ENCODE measurements at regions not wholly inside any gene's neighbourhood (a gene's known extent, or its start where the extent isn't known, plus 50 kb on each side); places are given as distances from the start of the nearest gene placed in this dataset.

DNA sequence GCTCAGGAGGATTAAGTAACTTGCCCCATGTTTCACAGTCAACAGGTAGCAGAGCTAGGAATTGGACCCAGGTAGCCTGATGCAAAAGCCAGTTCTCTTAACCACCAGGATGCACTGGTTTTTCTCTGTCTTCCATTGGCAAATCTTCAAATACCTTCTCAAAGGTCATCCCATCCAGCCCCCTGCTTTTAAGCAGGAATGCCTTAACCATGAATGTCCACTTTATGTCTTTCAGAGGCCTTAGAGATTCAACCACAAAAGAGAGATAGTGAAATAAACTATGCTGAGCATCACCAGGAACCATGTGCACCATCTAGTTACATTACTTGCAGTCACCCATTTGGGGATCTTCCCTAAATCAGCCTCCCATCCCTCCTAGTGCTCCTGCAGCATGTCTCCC, 94.3 kb downstream of the C17orf67 start:
- H3K36me3 ChIP-seq (ENCODE audit: control insufficient read depth, insufficient read depth, low read length) = no peaks in the 10 kb centered on the region
- no peak overlapping the region for H3K4me3 ChIP-seq (ENCODE audit: low read depth, low read length)
- no peaks in the 10 kb centered on the region for H3K9me3 ChIP-seq (ENCODE audit: control insufficient read depth, insufficient read depth, low read length)
- H3K27ac ChIP-seq (ENCODE audit: low read depth, low read length) = no peak overlapping the region
- no peaks in the 10 kb centered on the region for H3K27me3 ChIP-seq (ENCODE audit: control insufficient read depth, insufficient read depth, low read length)
- peaks cover 9% of the 10 kb centered on the region for H3K4me1 ChIP-seq (ENCODE audit: control insufficient read depth, insufficient read depth, low read length)
- no peak overlapping the region for H3K9ac ChIP-seq (ENCODE audit: low read depth, low read length)

DNA sequence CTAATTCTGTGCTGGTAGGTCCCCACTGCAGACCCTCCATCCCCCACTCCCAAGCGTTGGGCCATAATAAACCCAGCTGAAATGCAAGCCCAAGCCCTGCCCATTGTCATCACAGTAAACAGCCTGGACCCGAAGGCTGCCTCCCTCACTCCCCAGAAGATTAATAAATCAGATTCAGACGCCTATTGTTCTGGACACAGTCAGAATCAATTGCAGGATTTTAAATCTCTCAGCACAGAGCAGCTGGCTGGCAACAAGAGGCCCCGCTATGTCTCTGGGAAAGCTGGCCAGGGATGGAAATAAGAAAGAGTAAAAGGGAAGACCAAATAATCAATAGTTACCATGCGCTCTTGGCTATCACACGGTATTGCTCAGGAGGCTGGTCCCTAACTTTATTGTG, 93.9 kb downstream of the C17orf67 start:
- no peaks in the 10 kb centered on the region for H3K9me3 ChIP-seq (ENCODE audit: control insufficient read depth, insufficient read depth, low read length)
- H3K4me1 ChIP-seq (ENCODE audit: control insufficient read depth, insufficient read depth, low read length) = peaks cover 9% of the 10 kb centered on the region
- H3K27ac ChIP-seq (ENCODE audit: low read depth, low read length) = no peak overlapping the region
- no peak overlapping the region for H3K4me3 ChIP-seq (ENCODE audit: low read depth, low read length)
- H3K36me3 ChIP-seq (ENCODE audit: control insufficient read depth, insufficient read depth, low read length) = no peaks in the 10 kb centered on the region
- H3K27me3 ChIP-seq (ENCODE audit: control insufficient read depth, insufficient read depth, low read length) = no peaks in the 10 kb centered on the region
- no peak overlapping the region for H3K9ac ChIP-seq (ENCODE audit: low read depth, low read length)

GRCh38 chr17:56740481-56740880, 93.2 kb downstream of the C17orf67 start:
- H3K4me1 ChIP-seq (ENCODE audit: control insufficient read depth, insufficient read depth, low read length) = peaks cover 9% of the 10 kb centered on the region
- H3K9ac ChIP-seq (ENCODE audit: low read depth, low read length) = no peak overlapping the region
- no peaks in the 10 kb centered on the region for H3K9me3 ChIP-seq (ENCODE audit: control insufficient read depth, insufficient read depth, low read length)
- no peaks in the 10 kb centered on the region for H3K36me3 ChIP-seq (ENCODE audit: control insufficient read depth, insufficient read depth, low read length)
- no peak overlapping the region for H3K4me3 ChIP-seq (ENCODE audit: low read depth, low read length)
- H3K27me3 ChIP-seq (ENCODE audit: control insufficient read depth, insufficient read depth, low read length) = no peaks in the 10 kb centered on the region
- H3K27ac ChIP-seq (ENCODE audit: low read depth, low read length) = no peak overlapping the region

Measured in HUES48 (cell line).